IPS-18c (cell line): ENCODE measurements at regions not wholly inside any gene's neighbourhood (a gene's known extent, or its start where the extent isn't known, plus 50 kb on each side); places are given as distances from the start of the nearest gene placed in this dataset.
"Not testable (repeated sequence)": the region's sequence is repeated elsewhere in the genome, so short reads cannot be mapped to it uniquely, and the experiment has no call there.

Experiments used
- H3K4me3 ChIP-seq: 2 replicates; pipeline ENCODE4 v1.7.0; 2013; ENCODE audit warnings: low read depth, mild to moderate bottlenecking, low read length, moderate library complexity; ENCODE audit not compliant: insufficient read depth
- H3K9me3 ChIP-seq: one replicate; pipeline ENCODE4 v1.6.1; 2013; ENCODE audit warnings: mild to moderate bottlenecking, low read length, moderate library complexity; ENCODE audit not compliant: control insufficient read depth, insufficient read depth

DNA sequence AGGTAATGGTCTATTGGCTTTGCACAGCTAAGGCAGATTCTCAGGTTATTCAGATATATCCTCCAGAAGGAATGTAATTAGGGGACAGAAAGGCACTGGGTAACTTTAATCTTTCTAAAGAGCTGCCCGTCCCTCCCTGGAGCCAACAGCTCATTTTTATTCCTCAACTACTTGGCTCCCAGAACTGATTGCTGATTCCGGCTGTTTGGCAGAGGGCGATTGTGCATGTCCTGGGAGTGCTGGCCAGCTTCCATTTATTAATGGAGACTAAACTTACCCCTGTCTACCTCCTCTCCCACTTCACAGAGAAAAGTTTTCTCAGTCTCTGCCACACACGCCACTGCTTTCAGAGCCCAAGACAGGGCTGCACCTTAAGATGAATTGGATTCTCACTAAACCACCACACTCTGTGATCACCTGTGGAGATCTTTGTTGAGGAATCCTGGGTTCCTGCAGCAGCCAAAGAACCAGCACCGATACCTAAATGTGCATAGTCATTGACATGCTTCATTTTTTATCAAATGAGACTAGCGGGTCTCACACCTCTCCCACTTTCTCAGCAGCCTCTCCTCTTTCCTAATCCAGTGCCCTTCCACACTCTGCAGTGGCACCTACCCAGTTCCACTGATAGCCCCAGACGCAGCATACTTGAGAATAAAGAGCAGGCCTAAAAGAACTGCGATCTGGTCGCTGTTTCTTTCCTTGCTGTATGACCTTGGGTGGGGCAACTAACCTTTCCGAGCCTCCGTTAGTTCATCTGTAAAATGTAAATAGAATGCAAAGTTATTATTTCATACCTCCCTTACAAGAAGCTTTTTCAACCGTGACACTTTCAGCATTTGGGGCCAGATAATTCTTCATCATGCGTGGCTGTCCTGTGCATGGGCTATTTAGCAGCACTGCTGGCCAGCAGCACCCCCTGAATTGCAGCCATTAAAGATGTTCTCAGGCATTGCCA lies 648.7 kb downstream of the UQCRFS1 start:
- no peak overlapping the region for H3K4me3 ChIP-seq

DNA sequence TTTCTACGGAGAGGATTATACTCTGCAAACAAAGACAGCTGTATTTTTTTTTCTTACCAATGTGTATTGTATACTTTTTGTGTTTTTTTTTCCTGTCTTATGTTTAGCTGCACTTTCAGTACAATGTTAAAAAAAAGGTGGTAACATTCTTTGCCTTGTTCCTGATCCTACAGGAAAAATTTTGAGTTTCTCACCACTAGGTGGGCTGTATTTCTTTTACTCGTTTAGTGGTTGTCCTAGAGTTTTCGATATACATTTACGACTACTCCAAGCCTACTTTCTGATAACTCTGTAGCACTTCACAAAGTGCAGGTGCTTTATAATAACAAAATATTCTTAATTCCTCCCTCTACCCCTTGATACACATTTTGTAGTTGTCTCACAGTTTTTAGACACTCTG lies 652.2 kb downstream of the UQCRFS1 start:
- H3K9me3 ChIP-seq, result no peaks in the 10 kb centered on the region
- no peak overlapping the region for H3K4me3 ChIP-seq

More for the DNA sequence above, 648.7 kb downstream of the UQCRFS1 start:
- no peaks in the 10 kb centered on the region for H3K9me3 ChIP-seq

DNA sequence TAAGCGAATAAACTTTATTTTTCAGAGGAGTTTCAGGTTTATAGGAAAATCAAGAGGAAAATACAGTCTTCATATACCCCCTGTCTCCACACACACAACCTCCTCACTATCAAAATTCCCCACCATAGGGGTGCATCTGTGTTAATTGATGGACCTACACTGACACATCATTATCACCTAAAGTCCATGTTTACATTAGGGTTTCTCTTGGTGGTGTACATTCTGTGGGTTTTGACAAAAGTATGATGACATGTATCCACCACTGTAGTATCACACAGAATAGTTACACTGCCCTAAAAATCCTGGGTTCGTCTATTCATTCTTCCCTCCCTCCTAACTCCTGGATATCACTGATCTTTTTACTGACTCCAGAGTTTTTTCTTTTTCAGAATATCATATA lies 654.2 kb downstream of the UQCRFS1 start:
- no peak overlapping the region for H3K4me3 ChIP-seq
- H3K9me3 ChIP-seq, result no peaks in the 10 kb centered on the region

DNA sequence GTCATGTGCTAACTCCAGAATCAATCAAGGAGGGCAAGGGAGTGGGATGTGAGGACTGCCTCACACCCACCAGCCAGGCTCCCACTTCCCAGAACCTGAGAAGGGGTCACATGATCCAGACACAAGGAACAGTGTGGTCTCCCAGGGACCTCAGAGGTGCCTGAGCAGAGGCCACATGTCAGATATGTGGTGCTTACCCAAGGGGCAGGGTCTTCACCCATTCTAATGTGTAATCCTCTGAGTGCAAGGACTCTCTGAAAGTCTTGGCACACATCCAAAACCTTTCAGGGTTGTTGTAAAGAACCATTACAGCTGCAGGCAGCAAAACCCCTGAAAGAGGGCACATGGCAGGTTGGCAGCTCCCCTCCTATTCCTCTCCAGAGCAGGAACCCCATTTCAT lies 656.6 kb downstream of the UQCRFS1 start:
- Histone ChIP-seq H3K9me3 (no peaks in the 10 kb centered on the region), H3K4me3 (no peak overlapping the region)

DNA sequence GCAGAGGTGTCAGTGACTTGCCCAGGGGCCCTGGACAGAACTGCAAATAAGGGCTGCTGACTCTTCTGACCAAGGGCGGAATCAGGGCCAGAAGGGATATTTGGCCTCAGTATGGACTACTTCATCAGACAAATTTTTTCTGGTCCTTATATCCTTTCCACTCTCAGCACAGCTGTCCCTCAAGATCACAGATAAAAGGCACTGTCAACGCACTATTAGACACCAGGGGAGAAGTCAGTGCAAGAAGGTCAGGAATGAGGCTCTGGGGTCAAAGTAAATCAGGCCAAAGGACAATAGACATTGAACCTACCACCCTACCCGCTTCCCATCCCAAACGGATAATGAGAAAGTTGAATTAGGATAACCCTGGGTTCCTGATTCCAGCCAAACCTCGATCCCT lies 657.6 kb downstream of the UQCRFS1 start:
- no peaks in the 10 kb centered on the region for H3K9me3 ChIP-seq
- no peak overlapping the region for H3K4me3 ChIP-seq

DNA sequence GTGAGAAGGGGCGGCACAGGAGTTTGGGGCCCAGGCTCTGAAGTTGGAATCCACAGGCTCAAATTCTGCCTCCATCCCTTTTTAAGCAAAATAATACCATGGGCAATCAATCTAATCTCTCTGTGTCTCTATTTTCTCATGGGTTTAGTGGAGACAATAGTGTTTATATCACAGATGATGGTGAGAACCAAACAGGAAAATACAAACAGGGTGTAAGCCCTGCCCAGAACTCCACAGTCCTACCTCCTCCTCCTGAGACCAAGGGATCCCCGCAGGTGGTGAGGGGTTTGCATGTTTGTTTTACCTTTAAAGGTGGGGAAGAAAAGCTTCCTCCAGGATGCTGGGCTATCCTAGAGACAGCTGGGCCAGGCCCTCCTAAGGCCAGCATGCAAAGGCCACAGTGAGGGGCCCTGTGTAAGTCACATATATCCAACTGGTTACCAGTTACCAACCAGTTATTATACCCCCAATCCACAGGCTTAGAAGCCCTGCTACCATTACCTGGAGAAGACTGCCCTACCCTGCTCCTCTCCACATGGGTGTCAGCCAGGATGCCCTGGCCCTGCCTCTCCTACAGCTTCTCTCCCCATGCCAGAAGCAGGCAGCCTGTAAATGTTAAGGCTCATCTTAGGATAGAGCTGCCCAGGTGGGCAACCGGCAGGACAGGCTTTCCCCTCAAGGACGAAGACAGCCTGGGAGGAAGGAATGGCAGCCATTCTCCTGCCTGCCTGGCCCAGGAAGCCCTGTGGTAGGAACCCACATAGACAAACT lies 658.4 kb downstream of the UQCRFS1 start:
- Histone ChIP-seq H3K4me3 (no peak overlapping the region), H3K9me3 (no peaks in the 10 kb centered on the region)

DNA sequence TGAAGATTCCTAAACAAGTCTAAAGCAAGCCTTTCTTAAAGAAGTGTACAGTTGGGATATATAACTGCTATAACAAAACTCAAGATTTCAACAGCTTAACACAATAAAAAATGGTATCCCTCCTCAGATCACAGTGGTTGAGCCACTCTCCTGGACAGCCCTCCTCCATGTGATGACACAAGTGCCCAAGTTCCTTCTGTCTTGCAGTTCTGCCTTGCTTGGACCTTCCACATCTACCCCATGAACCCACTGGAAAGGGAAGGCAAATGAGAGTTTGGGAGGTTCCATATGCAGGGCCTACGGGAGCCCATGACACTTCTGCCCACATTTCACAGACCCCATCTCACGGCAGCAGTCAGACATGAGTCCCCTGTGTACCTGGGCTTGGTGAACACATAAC lies 659.2 kb downstream of the UQCRFS1 start:
- no peak overlapping the region for H3K4me3 ChIP-seq
- no peaks in the 10 kb centered on the region for H3K9me3 ChIP-seq

DNA sequence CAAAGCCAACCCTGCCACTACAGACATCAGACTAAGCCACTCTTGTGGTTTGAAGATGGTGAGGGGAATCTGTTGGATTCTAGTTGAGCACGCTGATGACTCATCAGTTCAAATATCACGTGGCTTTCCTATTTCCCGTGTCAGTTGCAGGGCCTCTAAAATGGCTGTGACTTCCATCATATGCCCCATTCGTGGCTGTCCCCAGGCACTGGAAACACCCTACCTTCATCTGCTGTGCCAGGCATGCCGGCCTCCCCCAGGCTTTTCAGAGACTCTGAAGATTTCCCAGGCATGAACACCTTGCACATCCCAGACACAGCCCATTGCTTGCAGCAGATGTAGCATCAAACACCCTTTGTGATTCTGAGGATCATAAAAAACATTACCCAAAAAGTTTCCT lies 659.9 kb downstream of the UQCRFS1 start:
- no peaks in the 10 kb centered on the region for H3K9me3 ChIP-seq
- H3K4me3 ChIP-seq, result no peak overlapping the region

DNA sequence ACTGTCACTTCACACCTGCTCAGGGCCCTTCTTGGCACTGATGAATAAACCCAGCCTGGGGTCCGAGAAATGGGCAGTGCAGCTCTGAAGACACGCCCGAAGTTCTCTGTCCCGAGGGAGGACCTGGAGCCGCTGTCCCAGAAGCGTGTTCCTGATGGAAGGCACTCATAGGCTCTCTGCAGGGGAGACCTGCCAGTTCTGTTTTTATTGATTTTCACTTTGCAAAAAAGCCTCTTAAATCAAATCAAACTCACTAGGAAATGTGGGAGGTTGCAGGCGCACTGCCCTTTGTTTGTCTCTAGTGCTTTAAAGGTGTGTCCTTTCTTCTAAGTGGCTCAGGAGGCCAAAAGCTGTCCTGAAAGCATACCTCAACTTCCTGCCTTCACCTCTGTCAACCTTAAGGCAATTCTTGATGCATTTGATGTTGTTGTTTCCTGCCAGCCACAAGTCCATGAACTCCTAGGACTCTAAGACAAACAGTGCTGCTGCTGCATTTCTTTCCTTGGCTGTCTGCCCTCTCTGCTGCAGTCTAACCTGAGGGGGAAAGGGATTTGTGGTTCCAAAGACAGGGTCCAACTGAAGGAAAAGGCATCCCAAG lies 663.2 kb downstream of the UQCRFS1 start:
- Histone ChIP-seq H3K4me3 (no peak overlapping the region), H3K9me3 (no peaks in the 10 kb centered on the region)

DNA sequence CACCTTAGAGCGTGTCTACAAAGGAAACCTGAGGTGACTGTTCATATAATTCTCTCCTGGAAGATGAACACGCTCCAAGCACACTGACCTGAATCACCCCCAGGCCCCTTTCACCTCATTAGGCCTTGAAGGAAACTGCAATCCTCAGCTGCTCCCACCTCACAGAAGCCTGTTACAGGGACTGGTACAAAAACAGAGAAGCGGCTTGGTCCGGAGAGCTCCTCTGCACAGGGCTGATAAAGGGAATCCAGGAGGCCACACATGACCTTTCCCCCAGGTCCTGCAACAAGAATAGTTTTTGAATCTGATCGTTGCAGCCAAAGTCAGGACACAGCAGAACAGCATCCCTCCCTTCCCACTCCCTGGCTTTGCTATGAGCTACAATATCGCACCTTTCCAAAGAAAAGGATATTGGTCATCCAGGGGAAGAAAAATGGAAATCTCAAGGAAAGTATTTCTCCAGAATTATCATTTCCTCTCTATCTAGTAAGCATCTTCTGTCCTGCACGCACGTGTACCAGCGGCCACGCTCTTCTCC lies 666.7 kb downstream of the UQCRFS1 start:
- Histone ChIP-seq H3K9me3 (no peaks in the 10 kb centered on the region), H3K4me3 (no peak overlapping the region)

DNA sequence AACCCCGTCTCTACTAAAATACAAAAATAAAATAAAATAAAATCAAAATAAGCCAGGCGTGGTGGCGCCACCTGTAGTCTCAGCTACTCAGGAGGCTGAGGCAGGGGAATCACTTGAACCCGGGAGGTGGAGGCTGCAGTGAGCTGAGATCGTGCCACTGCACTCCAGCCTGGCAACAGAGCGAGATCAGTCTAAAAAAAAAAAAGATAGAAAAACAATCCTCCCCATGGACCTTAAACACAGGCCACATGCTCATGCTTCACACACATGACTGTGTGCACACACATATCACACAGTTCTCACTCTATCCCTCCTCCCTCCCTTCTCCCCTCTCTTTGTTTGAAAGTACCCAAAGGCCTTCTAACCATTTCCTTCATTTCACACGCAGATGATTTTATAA lies 667.6 kb downstream of the UQCRFS1 start:
- not testable (repeated sequence) for H3K9me3 ChIP-seq, H3K4me3 ChIP-seq

DNA sequence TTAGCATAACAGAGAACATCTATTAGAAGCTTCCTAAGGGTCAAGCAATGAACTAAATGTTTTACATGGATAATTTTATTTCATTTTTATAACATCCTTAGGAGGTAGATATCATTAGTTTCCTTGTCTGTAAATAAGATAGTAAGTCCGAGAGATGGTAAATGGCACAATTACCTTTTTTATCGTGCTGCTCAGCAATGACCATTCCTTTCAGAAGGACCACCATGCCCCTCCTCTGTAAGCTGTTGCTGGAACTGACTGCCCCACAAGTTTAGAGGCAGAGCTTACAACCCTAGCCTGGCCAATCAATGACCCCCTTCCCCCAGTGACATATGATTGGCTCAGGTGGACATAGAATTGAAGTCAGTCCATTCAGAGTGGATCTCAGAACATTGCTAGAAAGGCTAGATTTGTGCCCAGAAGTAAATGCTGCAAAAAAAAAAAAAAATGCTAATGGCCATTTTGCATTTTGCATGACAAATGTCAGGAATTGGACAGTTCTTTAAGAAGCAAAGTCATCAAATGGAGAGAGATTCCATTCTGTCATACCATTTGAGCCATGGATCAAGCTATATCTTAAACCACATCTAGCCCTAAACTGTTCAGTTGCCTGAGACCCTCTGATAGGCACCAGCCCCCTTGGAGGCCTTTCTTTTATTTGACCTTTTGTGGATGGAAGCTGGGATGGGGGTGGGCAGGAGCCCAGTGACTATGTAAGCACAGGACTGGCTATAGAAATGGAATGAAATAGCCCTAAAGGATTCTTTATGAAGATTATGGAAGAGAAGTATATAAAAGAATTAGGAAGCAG lies 668.3 kb downstream of the UQCRFS1 start:
- Histone ChIP-seq H3K4me3 (no peak overlapping the region), H3K9me3 (no peaks in the 10 kb centered on the region)

DNA sequence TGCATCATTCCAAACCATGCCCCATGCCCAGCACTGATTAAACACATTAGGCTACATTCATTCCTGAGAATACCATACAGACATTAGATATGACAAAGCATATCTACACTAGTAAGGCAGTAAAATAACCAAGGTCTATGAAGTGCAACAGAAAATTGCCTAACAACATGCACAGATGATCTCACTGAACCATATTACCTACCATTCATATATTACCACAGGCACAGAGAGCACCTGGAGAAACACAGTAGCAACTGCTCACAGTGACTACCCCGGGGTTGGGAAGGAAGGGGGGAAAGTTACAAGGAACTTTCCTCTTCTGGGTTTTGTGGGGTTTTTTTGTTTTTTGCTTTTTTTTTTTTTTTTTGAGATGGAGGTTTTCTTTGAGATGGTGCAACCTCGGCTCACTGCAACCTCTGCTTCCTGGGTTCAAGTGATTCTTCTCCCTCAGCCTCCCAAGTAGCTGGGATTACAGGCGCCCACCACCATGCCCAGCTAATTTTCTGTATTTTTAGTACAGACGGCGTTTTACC lies 669.6 kb downstream of the UQCRFS1 start:
- no peak overlapping the region for H3K4me3 ChIP-seq
- H3K9me3 ChIP-seq, result no peaks in the 10 kb centered on the region

DNA sequence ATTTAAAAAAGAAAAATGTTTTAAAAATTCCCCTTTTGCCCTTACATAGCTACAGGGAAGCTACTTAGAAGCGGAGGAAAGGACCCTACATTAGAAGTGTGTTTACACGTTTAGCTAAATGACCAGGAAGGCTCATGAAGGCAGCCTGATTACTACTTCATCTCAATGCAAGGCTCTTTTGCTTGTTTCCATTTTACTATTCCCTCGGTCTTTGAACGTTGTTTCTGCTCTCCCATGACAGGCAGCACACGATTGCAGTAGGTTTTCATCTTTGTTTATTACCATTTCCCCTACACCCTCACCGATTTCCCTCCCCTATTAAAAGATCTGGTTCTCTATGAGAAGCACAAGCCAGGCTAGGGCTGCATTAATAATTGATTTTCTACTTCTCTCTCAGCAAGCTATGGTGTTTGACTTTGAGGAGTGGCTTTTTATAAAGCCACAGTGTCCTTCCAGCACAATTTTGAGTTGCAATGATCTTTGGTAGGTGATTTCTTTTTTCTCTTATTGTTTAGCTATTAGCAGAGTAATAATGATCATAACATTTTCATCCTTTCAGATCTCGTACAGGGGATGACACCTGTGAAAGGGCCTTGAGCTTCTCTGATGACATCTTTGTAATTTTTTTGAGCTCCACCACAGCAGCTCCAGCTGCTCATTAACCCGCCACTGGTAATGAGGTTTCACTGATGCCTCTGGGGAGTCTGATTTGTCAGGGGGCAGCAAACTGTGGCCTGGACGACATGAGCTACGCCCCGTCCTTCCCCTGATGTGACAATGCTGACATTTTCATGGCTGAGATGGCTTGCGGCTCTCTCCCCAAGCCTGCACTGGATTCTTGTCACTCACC lies 670.3 kb downstream of the UQCRFS1 start:
- H3K4me3 ChIP-seq, result no peak overlapping the region
- H3K9me3 ChIP-seq, result no peaks in the 10 kb centered on the region

DNA sequence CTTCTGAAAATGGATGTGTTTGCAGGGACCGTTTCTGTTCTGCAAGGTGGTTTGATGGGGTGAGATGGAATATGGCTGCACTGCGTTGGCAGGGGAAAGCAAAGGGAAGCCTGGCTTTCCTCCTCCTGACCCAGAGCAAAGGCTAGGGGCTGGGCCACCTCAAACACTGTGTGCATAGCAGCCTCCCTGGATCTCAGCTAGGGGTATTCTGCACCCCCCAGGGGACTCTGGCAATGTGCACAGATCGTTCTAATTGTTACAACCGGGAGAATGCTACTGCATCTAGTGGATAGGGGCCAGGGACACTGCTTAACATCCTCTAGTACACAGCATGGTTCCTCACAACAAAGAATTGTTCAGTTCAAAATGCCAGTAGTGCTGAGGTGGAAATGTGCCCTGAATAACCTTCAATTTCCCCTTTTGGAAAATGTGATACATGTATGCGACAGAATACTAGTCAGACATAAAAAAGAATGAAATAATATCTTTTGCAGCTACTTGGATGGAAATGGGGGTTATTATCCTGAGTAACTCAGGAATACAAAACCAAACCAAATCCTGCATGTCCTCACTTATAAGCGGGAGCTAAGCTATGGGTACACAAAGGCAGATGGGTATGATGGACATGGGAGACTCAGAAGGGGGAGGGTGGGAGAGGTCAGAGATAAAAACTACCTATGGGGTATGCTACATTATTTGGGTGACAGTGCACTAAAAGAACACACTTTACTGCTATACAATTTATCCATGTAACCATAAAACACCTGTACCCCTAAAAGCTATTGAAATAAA lies 671.2 kb downstream of the UQCRFS1 start:
- Histone ChIP-seq H3K9me3 (no peaks in the 10 kb centered on the region), H3K4me3 (no peak overlapping the region)
